ENCODE measurements at regions not wholly inside any gene's neighbourhood (a gene's known extent, or its start where the extent isn't known, plus 50 kb on each side); places are given as distances from the start of the nearest gene placed in this dataset.

GRCh38 chr13:61040181-61040580 is 375.5 kb downstream of the PCDH20 start:
- TF ChIP-seq, protein P1, sequence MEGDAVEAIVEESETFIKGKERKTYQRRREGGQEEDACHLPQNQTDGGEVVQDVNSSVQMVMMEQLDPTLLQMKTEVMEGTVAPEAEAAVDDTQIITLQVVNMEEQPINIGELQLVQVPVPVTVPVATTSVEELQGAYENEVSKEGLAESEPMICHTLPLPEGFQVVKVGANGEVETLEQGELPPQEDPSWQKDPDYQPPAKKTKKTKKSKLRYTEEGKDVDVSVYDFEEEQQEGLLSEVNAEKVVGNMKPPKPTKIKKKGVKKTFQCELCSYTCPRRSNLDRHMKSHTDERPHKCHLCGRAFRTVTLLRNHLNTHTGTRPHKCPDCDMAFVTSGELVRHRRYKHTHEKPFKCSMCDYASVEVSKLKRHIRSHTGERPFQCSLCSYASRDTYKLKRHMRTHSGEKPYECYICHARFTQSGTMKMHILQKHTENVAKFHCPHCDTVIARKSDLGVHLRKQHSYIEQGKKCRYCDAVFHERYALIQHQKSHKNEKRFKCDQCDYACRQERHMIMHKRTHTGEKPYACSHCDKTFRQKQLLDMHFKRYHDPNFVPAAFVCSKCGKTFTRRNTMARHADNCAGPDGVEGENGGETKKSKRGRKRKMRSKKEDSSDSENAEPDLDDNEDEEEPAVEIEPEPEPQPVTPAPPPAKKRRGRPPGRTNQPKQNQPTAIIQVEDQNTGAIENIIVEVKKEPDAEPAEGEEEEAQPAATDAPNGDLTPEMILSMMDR (IDR thresholded peaks at IDR 0.05 in 4 of 5, conservative IDR thresholded peaks at IDR 0.05 in 1 of 5) = no peak
- TF ChIP-seq POLR2A (IDR thresholded peaks at IDR 0.05) = no peak

Measured in gastrocnemius medialis (tissue), 4 donors.